Glutamatergic neuron (in vitro differentiated cells): ENCODE measurements at regions not wholly inside any gene's neighbourhood (a gene's known extent, or its start where the extent isn't known, plus 50 kb on each side); places are given as distances from the start of the nearest gene placed in this dataset.

Experiments
- DNase-seq: peaks from one replicate; pipeline ENCODE4 v3.0.0; 2022
- H3K27ac Mint-ChIP-seq: one replicate; pipeline ENCODE4 v1.8.0; 2020; ENCODE audit warnings: mild to moderate bottlenecking, mixed read lengths, inconsistent platforms; ENCODE audit not compliant: unreplicated experiment
- H3K27me3 Mint-ChIP-seq: one replicate; pipeline ENCODE4 v1.8.0; 2020; ENCODE audit warnings: mild to moderate bottlenecking, moderate library complexity, mixed read lengths, inconsistent platforms; ENCODE audit not compliant: unreplicated experiment
- H3K36me3 Mint-ChIP-seq: one replicate; pipeline ENCODE4 v1.8.0; 2020; ENCODE audit warnings: mild to moderate bottlenecking, mixed read lengths, inconsistent platforms; ENCODE audit not compliant: unreplicated experiment
- H3K4me1 Mint-ChIP-seq: one replicate; pipeline ENCODE4 v1.8.0; 2020; ENCODE audit warnings: mild to moderate bottlenecking, low read depth, mixed read lengths, inconsistent platforms; ENCODE audit not compliant: unreplicated experiment
- H3K4me3 Mint-ChIP-seq: one replicate; pipeline ENCODE4 v1.8.0; 2020; ENCODE audit warnings: mild to moderate bottlenecking, mixed read lengths, inconsistent platforms; ENCODE audit not compliant: unreplicated experiment
- H3K9me3 Mint-ChIP-seq: one replicate; pipeline ENCODE4 v1.8.0; 2020; ENCODE audit warnings: mild to moderate bottlenecking, moderate library complexity, mixed read lengths, inconsistent platforms; ENCODE audit not compliant: unreplicated experiment
- CTCF ChIP-seq: fragments of 200-600 bp; sonication (generic); IDR thresholded peaks from one replicate; pipeline ENCODE4 v1.5.0; 2021; ENCODE audit not compliant: partially characterized antibody, unreplicated experiment

GRCh38 chr11:134537296-134537695, 125.3 kb upstream of the B3GAT1 start:
- DNase-seq: peak; percentile 6
- Mint-ChIP-seq H3K9me3 (no peaks in the 10 kb centered on the region), H3K36me3 (peaks cover 7% of the 10 kb centered on the region), H3K4me3 (no peak overlapping the region), H3K27ac (no peak overlapping the region), H3K4me1 (peaks cover 22% of the 10 kb centered on the region), H3K27me3 (peaks cover 10% of the 10 kb centered on the region)
- TF ChIP-seq CTCF: no peak

- H3K4me1 Mint-ChIP-seq: peaks cover 23% of the 10 kb centered on the region
- TF ChIP-seq CTCF: no peak
- peaks cover 10% of the 10 kb centered on the region for H3K27me3 Mint-ChIP-seq
- no peak overlapping the region for H3K27ac Mint-ChIP-seq
- no peaks in the 10 kb centered on the region for H3K9me3 Mint-ChIP-seq
- DNase-seq: peak; percentile 4
- peaks cover 7% of the 10 kb centered on the region for H3K36me3 Mint-ChIP-seq
- no peak overlapping the region for H3K4me3 Mint-ChIP-seq
These were observed 124.6 kb upstream of the B3GAT1 start for GRCh38 chr11:134536677-134537076.

- Mint-ChIP-seq H3K4me3 (no peak overlapping the region), H3K27ac (no peak overlapping the region), H3K36me3 (peaks cover 6% of the 10 kb centered on the region), H3K9me3 (no peaks in the 10 kb centered on the region), H3K4me1 (peaks cover 25% of the 10 kb centered on the region), H3K27me3 (peaks cover 9% of the 10 kb centered on the region)
- peak; percentile 4 for DNase-seq
- no peak for TF ChIP-seq CTCF
These were observed 124.2 kb upstream of the B3GAT1 start for GRCh38 chr11:134536219-134536618.

GRCh38 chr11:134535029-134536025, 123.3 kb upstream of the B3GAT1 start:
- no peak for TF ChIP-seq CTCF
- H3K9me3 Mint-ChIP-seq: no peaks in the 10 kb centered on the region
- peak; percentile 10 for DNase-seq
- H3K36me3 Mint-ChIP-seq: no peaks in the 10 kb centered on the region
- H3K27ac Mint-ChIP-seq: no peak overlapping the region
- peaks cover 30% of the 10 kb centered on the region for H3K4me1 Mint-ChIP-seq
- H3K27me3 Mint-ChIP-seq: peaks cover 11% of the 10 kb centered on the region
- H3K4me3 Mint-ChIP-seq: no peak overlapping the region

- H3K9me3 Mint-ChIP-seq: no peaks in the 10 kb centered on the region
- no peak overlapping the region for H3K27ac Mint-ChIP-seq
- TF ChIP-seq CTCF: no peak
- no peaks in the 10 kb centered on the region for H3K36me3 Mint-ChIP-seq
- H3K4me1 Mint-ChIP-seq: peaks cover 29% of the 10 kb centered on the region
- peaks cover 11% of the 10 kb centered on the region for H3K27me3 Mint-ChIP-seq
- peak; percentile 4 for DNase-seq
- peak overlapping the region; percentile 33 for H3K4me3 Mint-ChIP-seq
These were observed 121.5 kb upstream of the B3GAT1 start for GRCh38 chr11:134533511-134533910.
